Cardiac muscle cell (in vitro differentiated cells and primary cell): ENCODE measurements at regions not wholly inside any gene's neighbourhood (a gene's known extent, or its start where the extent isn't known, plus 50 kb on each side); places are given as distances from the start of the nearest gene placed in this dataset.
"Not testable (repeated sequence)": the region's sequence is repeated elsewhere in the genome, so short reads cannot be mapped to it uniquely, and the experiment has no call there.

Experiments used
- DNase-seq, 2 donors: peaks; one replicate each; pipeline versions ENCODE4 v3.0.0 to v3.0.0-alpha.2; 2010 to 2017; ENCODE audit warnings: low read depth in 1 of 2, low spot score in 1 of 2
- H3K27ac ChIP-seq: fragments of 200-600 bp; sonication (generic); 2 replicates; pipeline ENCODE4 v1.5.1; 2016
- H3K27me3 ChIP-seq: fragments of 200-600 bp; sonication (generic); 2 replicates; pipeline ENCODE4 v1.6.0; 2016; ENCODE audit warnings: control low read depth
- H3K36me3 ChIP-seq: fragments of 200-600 bp; sonication (generic); 2 replicates; pipeline ENCODE4 v1.5.1; 2016; ENCODE audit warnings: control low read depth
- H3K4me1 ChIP-seq: fragments of 200-600 bp; sonication (generic); 2 replicates; pipeline ENCODE4 v1.8.1; 2017; ENCODE audit warnings: low read depth, mild to moderate bottlenecking, mixed run types
- H3K4me3 ChIP-seq: fragments of 200-600 bp; sonication (generic); 2 replicates; pipeline ENCODE4 v1.5.1; 2016; ENCODE audit warnings: mild to moderate bottlenecking
- H3K9me3 ChIP-seq: fragments of 200-600 bp; sonication (generic); 2 replicates; pipeline ENCODE4 v1.5.1; 2017; ENCODE audit warnings: low read depth, mild to moderate bottlenecking, control low read depth
- TF ChIP-seq, protein P1 (sequence below): IDR thresholded peaks from 2 replicates; pipeline ENCODE4 v1.5.1; 2012; ENCODE audit warnings: low read depth, mild to moderate bottlenecking, low read length

DNA sequence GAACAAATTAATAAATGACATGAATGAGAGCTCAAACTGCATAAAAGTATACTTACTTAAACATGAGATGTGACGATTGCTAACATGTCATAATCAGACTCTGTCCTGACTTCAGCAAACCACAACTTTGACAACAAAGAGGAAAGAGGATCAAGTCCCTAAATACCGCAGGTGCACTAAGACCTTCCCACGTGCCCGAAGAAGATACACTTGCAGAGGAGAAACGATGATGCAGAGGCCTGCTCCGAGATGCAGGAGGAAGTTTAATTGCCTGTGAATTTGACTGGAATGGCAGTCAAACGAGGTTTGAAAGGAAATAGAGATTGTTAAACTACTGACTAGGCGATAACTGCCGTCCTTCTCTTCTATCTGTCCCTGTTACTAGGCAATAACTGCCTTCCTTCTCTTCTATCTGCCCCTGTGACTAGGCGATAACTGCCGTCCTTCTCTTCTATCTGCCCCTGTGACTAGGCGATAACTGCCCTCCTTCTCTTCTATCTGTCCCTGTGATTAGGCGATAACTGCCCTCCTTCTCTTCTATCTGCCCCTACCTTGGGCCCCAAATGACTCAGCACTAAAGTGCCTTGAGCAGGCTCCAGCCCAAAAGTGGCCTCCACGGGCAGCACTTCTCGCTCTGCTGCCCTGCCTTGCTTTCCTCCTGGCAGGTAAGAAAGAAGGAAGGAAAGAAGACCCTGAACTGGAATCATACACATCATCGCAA, 2226.0 kb upstream of the DEFB115 start:
- not testable (repeated sequence) for H3K9me3 ChIP-seq, H3K27me3 ChIP-seq, H3K4me1 ChIP-seq, H3K4me3 ChIP-seq, H3K36me3 ChIP-seq, H3K27ac ChIP-seq, DNase-seq

DNA sequence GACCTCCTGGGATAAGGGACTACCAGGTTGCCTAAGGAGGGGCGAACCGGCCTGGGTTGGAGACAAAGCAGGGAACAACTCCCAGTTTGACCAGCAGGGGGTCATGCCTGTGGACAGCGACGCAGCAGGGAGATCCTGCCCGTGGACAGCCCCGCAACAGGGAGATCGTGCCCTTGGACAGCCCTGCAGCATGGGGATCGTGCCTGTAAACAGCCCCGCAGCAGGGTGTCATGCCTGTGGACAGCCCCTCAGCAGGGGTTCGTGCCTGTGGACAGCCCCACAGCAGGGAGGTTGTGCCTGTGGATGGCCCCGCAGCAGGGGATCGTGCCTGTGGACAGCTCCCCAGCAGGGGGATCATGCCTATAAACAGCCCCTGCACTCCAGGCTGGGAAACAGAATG, 2213.2 kb upstream of the DEFB115 start:
- H3K4me3 ChIP-seq, H3K36me3 ChIP-seq, H3K27ac ChIP-seq, DNase-seq, H3K27me3 ChIP-seq, H3K4me1 ChIP-seq, H3K9me3 ChIP-seq: not testable (repeated sequence)

DNA sequence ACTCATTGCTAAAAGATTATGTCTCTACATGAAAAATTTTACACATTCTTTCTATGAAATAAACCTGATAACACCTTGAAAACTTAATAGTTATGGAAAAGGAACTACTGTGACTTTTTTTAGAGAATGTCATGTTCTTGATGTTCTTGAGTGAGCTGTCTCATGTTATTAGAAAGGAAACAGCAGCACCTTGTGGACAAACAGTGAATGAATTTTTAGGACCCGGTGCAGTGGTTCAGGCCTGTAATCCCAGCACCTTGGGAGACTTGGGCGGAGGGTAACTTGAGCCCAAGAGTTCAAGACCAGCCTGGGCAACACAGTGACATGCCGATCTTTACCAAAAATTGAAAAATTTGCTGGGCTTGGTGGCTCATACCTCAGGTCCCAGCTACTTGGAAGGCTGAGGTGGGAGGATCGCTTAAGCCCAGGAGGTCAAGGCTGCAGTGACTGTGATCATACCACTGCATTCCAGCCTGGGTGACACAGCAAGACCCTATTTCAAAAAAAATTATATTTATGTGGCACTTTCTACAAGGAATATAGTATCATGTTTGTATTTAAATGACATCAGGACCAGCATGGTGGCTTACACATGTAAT, 2207.4 kb upstream of the DEFB115 start:
- H3K27ac ChIP-seq, H3K9me3 ChIP-seq, H3K36me3 ChIP-seq, H3K4me1 ChIP-seq, H3K27me3 ChIP-seq, H3K4me3 ChIP-seq: not testable (repeated sequence)
- peak in 1 of 2 donors; percentile 20 for DNase-seq
- TF ChIP-seq, protein P1, sequence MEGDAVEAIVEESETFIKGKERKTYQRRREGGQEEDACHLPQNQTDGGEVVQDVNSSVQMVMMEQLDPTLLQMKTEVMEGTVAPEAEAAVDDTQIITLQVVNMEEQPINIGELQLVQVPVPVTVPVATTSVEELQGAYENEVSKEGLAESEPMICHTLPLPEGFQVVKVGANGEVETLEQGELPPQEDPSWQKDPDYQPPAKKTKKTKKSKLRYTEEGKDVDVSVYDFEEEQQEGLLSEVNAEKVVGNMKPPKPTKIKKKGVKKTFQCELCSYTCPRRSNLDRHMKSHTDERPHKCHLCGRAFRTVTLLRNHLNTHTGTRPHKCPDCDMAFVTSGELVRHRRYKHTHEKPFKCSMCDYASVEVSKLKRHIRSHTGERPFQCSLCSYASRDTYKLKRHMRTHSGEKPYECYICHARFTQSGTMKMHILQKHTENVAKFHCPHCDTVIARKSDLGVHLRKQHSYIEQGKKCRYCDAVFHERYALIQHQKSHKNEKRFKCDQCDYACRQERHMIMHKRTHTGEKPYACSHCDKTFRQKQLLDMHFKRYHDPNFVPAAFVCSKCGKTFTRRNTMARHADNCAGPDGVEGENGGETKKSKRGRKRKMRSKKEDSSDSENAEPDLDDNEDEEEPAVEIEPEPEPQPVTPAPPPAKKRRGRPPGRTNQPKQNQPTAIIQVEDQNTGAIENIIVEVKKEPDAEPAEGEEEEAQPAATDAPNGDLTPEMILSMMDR = peak; percentile 34

GRCh38 chr20:29057866-29058484, 2199.5 kb upstream of the DEFB115 start:
- TF ChIP-seq, protein P1 = peak; percentile 51
- not testable (repeated sequence) for H3K27ac ChIP-seq, H3K36me3 ChIP-seq, H3K27me3 ChIP-seq, H3K4me1 ChIP-seq, H3K9me3 ChIP-seq, H3K4me3 ChIP-seq
- DNase-seq = peak in 1 of 2 donors; percentile 13

DNA sequence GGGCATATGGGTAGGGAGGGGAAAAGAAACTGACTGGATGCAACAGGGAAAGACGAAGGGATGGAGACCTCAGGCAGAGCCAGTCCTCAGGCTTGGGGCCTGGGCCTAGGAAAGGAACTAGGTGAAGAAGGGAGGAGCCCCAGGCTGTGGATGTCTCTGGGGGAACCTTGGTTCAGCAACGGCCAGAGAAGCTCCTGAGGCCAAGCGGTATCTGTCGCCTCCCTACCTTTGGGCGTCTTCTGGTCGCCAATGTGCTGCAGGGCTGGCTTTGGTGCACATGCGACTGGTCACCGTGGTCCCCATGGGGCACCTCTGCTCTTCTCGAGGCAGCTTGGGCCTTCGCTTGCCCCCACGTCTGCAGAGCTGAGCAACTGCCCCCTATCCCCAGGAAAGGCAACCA, 2195.0 kb upstream of the DEFB115 start:
- H3K4me1 ChIP-seq, H3K4me3 ChIP-seq, DNase-seq, H3K9me3 ChIP-seq, H3K27ac ChIP-seq, H3K27me3 ChIP-seq, H3K36me3 ChIP-seq: not testable (repeated sequence)

- H3K9me3 ChIP-seq, H3K4me1 ChIP-seq, DNase-seq, H3K36me3 ChIP-seq, H3K27me3 ChIP-seq, H3K4me3 ChIP-seq, H3K27ac ChIP-seq: not testable (repeated sequence)
Measured at GRCh38 chr20:29066341-29066740, 2191.1 kb upstream of the DEFB115 start.

GRCh38 chr20:29073640-29074039, 2183.8 kb upstream of the DEFB115 start:
- H3K36me3 ChIP-seq, H3K4me1 ChIP-seq, H3K9me3 ChIP-seq, H3K27ac ChIP-seq, DNase-seq, H3K4me3 ChIP-seq, H3K27me3 ChIP-seq: not testable (repeated sequence)
